SU-DHL-6 (cell line): ENCODE measurements at regions not wholly inside any gene's neighbourhood (a gene's known extent, or its start where the extent isn't known, plus 50 kb on each side); places are given as distances from the start of the nearest gene placed in this dataset.

Experiments used
- EZH2phosphoT487 ChIP-seq: fragments of 200-600 bp; sonication (generic), shearing (Covaris generic); conservative IDR thresholded peaks from 2 replicates; pipeline ENCODE4 v1.6.1; 2018; ENCODE audit warnings: mild to moderate bottlenecking, antibody characterized with exemption, low read length, moderate library complexity, mixed read lengths
- TF ChIP-seq, protein P1 (sequence below): fragments of 200-600 bp; sonication (generic); IDR thresholded peaks from one replicate; pipeline ENCODE4 v1.5.1; 2017; ENCODE audit warnings: antibody characterized with exemption, mild to moderate bottlenecking, low read length, moderate library complexity; ENCODE audit not compliant: insufficient read depth, poor library complexity, severe bottlenecking

- TF ChIP-seq, protein P1, sequence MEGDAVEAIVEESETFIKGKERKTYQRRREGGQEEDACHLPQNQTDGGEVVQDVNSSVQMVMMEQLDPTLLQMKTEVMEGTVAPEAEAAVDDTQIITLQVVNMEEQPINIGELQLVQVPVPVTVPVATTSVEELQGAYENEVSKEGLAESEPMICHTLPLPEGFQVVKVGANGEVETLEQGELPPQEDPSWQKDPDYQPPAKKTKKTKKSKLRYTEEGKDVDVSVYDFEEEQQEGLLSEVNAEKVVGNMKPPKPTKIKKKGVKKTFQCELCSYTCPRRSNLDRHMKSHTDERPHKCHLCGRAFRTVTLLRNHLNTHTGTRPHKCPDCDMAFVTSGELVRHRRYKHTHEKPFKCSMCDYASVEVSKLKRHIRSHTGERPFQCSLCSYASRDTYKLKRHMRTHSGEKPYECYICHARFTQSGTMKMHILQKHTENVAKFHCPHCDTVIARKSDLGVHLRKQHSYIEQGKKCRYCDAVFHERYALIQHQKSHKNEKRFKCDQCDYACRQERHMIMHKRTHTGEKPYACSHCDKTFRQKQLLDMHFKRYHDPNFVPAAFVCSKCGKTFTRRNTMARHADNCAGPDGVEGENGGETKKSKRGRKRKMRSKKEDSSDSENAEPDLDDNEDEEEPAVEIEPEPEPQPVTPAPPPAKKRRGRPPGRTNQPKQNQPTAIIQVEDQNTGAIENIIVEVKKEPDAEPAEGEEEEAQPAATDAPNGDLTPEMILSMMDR = no peak
- no peak for TF ChIP-seq EZH2phosphoT487
Measured at GRCh38 chr1:99461499-99461898, 184.4 kb upstream of the PALMD start.
